Esophagus (tissue), 2 donors: ENCODE measurements at regions not wholly inside any gene's neighbourhood (a gene's known extent, or its start where the extent isn't known, plus 50 kb on each side); places are given as distances from the start of the nearest gene placed in this dataset.

ENCODE experiments used
- H3K27ac ChIP-seq, 2 donors: one replicate each; pipeline ENCODE4 v1.5.1; 2013; ENCODE audit warnings: low read depth in 2 of 2, mild to moderate bottlenecking in 2 of 2, inconsistent platforms in 1 of 2, low read length in 1 of 2, moderate library complexity in 1 of 2
- H3K27me3 ChIP-seq, 2 donors: one replicate each; pipeline ENCODE4 v1.6.1; 2013; ENCODE audit warnings: low read length in 2 of 2, control low read depth in 1 of 2, mild to moderate bottlenecking in 1 of 2; ENCODE audit not compliant: insufficient read depth in 2 of 2, control insufficient read depth in 1 of 2
- H3K36me3 ChIP-seq, 2 donors: one replicate each; pipeline ENCODE4 v1.6.1; 2013; ENCODE audit warnings: low read length in 1 of 2; ENCODE audit not compliant: control insufficient read depth in 2 of 2, insufficient read depth in 2 of 2
- H3K4me1 ChIP-seq, 2 donors: one replicate each; pipeline ENCODE4 v1.6.1; 2013; ENCODE audit warnings: low read length in 1 of 2; ENCODE audit not compliant: control insufficient read depth in 2 of 2, insufficient read depth in 2 of 2
- H3K4me3 ChIP-seq, 2 donors: one replicate each; pipeline ENCODE4 v1.5.1; 2013; ENCODE audit warnings: low read length in 2 of 2, mild to moderate bottlenecking in 2 of 2, low read depth in 1 of 2, moderate library complexity in 1 of 2
- H3K9me3 ChIP-seq, 2 donors: one replicate each; pipeline ENCODE4 v1.6.1; 2013; ENCODE audit warnings: mild to moderate bottlenecking in 2 of 2, low read depth in 1 of 2, low read length in 1 of 2, moderate library complexity in 1 of 2; ENCODE audit not compliant: control insufficient read depth in 2 of 2, insufficient read depth in 1 of 2
- WGBS, 2 donors: extraction: QIAGEN DNeasy Blood & Tissue Kit; methylation state at CpG; one replicate each; pipeline ENCODE4 v1.1.7; 2013; 5-methylcytosine and 5-hydroxymethylcytosine counted together
- donor health status: healthy with polysubstance abuse.
- donor health status: Bipolar disorder and iron deficiency.

DNA sequence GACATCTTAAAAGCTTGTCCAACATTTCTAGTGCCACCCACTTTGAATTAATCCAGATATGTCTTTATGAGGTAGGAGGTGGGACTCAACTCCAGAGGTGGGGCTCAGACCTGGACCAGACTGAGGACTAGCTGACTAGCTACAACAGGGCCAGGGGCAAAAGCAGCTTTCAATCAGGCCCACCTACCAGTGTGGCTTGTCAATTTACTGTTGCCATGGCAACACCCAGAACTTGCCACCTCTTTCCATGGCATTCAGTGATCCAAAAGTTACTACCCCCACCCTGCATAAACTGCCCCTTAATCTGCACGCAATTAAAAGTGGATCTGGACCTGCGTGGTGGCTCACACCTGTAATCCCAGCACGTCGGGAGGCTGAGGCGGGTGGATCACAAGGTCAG, 113.2 kb upstream of the KAZN start:
- Histone ChIP-seq H3K27ac (no peak overlapping the region), H3K36me3 (no peaks in the 10 kb centered on the region), H3K27me3 (no peaks in the 10 kb centered on the region), H3K4me3 (no peak overlapping the region), H3K4me1 (no peaks in the 10 kb centered on the region), H3K9me3 (peaks cover 0 to 2% of the 10 kb centered on the region in 2 donors)
- WGBS, 2 donors = 94 to 97% methylated on average over 5 of the region's 5 CpGs

DNA sequence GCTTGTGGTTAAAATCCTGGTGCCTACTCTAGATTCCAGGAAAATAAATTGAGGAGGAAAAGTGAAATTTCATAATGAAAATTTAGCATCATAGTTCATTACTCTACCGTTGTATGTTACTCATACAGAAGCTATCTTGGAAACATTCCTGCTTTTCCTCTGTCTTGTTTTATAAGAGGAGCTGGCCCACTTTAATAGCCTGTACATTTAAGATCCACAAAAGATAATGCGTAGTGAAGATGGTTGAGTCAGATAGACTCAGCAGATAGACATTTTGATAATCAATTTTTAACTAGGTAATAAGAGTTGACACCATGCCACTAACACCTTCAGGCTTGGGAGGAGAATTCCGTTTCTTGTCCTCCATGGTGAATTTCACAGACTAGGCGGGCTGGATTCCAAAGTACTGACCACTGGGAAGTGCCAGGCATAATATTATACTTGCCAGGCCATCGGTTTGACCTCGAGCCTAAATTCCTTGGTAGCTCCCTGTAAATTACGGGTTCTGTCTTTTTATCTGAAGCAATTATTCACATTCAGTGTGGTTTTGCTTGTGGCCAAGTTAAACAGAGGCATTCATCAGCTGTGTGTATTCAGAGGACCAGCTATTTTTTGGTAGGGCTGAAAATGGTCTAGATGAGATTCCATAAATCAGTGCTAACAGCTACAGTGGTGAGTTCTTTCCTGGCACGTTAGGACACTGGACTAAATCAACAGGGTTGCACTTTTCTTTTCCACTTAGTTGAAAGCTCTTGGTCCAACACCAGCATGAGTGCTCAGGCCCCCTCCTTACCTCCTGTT, 111.9 kb upstream of the KAZN start:
- Histone ChIP-seq H3K9me3 (peaks cover 0 to 2% of the 10 kb centered on the region in 2 donors), H3K27me3 (no peaks in the 10 kb centered on the region), H3K4me1 (no peaks in the 10 kb centered on the region), H3K27ac (no peak overlapping the region), H3K4me3 (no peak overlapping the region), H3K36me3 (no peaks in the 10 kb centered on the region)
- 36 to 45% methylated on average over 8 of the region's 8 CpGs for WGBS, 2 donors

DNA sequence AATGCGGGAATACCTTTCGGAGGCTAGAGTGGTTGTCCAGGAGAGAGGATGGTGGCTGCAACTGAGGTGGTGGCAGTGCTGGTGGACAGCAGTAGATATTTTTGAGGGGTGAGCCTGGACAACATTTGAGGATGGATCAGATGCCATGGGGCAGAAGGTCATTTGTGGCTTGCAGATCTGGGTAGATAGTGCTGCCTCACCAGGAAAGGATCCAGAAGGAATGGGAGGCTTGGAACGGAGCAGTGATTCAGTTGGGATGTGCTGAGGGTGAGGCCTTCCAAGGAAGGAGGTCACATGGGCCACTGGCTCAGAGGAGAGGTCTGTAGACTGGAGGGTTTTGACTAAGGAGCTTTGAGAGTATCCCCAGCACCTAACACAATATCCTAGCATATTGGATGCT, 110.8 kb upstream of the KAZN start:
- Histone ChIP-seq H3K27me3 (no peaks in the 10 kb centered on the region), H3K4me3 (no peak overlapping the region), H3K9me3 (peaks cover 0 to 2% of the 10 kb centered on the region in 2 donors), H3K27ac (no peak overlapping the region), H3K36me3 (no peaks in the 10 kb centered on the region), H3K4me1 (no peaks in the 10 kb centered on the region)
- 68 to 72% methylated on average over 3 of the region's 3 CpGs for WGBS, 2 donors

DNA sequence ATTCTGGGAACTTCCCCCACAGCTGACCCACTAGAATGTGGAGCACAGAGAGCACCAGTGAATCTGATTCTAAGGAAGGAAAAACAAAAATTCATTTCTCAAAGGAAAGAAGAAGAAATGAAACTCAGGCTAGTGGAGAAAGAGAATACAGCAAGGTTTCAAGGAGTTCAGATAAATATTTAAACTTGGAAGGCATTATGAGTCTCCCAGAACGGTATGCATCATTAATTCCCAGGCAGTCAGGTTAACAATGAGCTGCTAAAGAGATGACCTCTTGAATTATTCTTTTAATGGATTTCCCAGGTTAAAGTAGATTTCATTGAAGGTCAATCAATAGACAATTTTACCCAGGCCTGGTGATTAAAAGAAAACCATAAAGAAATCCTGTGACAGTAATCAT, 103.6 kb upstream of the KAZN start:
- H3K27ac ChIP-seq = no peak overlapping the region

DNA sequence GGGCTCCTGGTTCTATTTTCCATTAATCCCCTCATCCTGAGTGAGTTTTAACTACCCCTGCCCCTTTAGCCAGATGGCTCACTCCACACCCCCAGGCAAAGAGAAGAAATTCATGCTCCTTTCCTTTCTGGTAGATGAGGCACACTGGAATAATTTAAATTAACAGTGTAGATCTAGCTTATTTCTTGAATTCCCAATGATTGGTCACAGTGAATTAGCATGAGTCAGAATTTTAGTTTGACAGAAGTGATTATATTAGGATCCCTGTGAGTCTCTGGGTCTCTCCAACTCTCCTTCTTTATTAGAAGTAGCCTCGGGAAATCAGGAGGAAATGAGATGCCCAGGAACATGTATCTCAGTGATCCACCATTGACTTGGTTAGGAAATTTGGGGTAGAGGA, 103.1 kb upstream of the KAZN start:
- no peaks in the 10 kb centered on the region for H3K9me3 ChIP-seq
- H3K4me3 ChIP-seq = no peak overlapping the region
- WGBS, 2 donors = 82 to 91% methylated on average over 1 of the region's 1 CpG
- no peaks in the 10 kb centered on the region for H3K36me3 ChIP-seq
- no peaks in the 10 kb centered on the region for H3K27me3 ChIP-seq
- H3K4me1 ChIP-seq = peaks cover 0 to 2% of the 10 kb centered on the region in 2 donors
- H3K27ac ChIP-seq = no peak overlapping the region

More for the DNA sequence above, 103.6 kb upstream of the KAZN start:
- no peaks in the 10 kb centered on the region for H3K9me3 ChIP-seq
- peaks cover 0 to 2% of the 10 kb centered on the region in 2 donors for H3K4me1 ChIP-seq
- no peaks in the 10 kb centered on the region for H3K36me3 ChIP-seq
- WGBS, 2 donors = 46 to 53% methylated on average over 1 of the region's 1 CpG
- H3K27me3 ChIP-seq = no peaks in the 10 kb centered on the region
- H3K4me3 ChIP-seq = no peak overlapping the region

DNA sequence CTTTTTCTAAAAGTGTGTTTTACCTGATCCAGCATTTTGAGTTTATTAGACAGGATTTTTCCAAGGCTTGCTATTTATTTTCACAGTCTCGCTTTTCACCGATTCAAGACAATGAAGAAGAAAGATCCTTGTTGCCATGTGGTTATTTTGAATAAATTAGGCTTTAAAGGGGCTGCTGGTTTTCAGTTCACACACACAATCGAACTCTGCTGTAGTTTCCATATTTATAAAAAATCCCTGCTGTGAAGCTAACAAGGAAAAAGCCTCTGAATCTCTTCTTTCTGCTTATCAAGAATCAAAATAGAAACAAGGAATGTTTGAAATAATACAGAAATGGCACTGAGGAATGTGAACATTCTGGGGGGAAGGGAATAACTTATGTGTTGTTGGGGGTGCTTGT, 102.5 kb upstream of the KAZN start:
- no peaks in the 10 kb centered on the region for H3K36me3 ChIP-seq
- no peaks in the 10 kb centered on the region for H3K27me3 ChIP-seq
- no peak overlapping the region for H3K4me3 ChIP-seq
- H3K9me3 ChIP-seq = no peaks in the 10 kb centered on the region
- H3K4me1 ChIP-seq = peaks cover 0 to 2% of the 10 kb centered on the region in 2 donors
- 76 to 81% methylated on average over 3 of the region's 3 CpGs for WGBS, 2 donors
- no peak overlapping the region for H3K27ac ChIP-seq

DNA sequence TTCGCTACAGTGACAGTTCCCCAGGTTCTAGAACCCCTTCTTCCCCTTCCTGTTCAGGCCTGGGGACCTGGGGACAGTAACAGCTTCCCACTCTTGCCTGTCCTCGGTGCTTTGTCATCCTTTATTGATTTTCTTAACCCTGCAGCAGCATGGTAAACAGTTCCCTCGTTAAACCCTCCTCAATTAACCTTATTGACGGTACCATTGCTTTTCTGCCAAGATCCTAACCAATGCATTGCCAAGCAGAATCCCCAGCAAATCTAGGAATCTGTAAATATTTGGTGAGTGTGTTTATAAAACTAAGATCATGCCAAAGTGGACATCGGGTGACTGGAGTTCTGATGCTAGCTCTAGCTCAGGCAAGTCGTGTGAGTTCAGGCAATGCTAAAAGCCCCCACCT, 99.6 kb upstream of the KAZN start:
- Histone ChIP-seq H3K27ac (no peak overlapping the region), H3K4me3 (no peak overlapping the region), H3K27me3 (no peaks in the 10 kb centered on the region), H3K36me3 (no peaks in the 10 kb centered on the region), H3K4me1 (peaks cover 0 to 2% of the 10 kb centered on the region in 2 donors), H3K9me3 (no peaks in the 10 kb centered on the region)
- WGBS, 2 donors = 45 to 52% methylated on average over 6 of the region's 6 CpGs

DNA sequence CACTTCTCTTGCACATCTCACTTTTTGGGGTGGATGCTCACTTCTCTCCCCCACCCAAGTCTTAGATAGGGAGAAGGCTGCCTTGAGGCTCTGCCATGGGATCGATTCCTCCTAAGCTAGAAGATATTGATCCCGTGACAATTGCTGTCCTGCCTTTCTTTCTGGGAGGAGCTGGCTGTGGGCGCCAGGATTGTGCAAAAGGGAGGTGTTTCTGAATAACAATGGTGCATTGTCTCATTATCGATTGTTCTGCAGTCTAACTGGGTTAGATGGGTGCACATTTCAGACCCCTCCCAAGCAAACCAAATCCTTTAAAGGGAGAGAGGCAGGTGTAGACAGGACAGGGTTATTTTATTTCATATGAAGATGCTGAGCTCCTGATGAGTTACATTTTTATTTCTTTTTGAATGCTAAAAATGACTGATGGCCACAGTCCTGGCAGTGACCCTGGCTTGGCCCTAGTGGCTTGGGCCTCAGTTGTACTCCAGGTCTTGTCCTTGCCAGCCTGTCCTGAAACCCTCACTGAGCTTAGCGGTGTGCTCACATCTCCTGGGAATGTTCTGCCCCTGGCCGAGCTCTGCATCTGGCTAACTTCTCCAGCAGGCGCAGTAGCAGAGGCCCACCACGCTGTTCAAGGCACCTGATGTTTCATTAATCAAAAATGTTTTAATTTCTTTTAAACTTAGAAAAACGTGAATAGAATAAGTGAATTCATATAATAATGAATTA, 99.0 kb upstream of the KAZN start:
- H3K27me3 ChIP-seq = no peaks in the 10 kb centered on the region
- no peak overlapping the region for H3K4me3 ChIP-seq
- H3K4me1 ChIP-seq = peaks cover 0 to 2% of the 10 kb centered on the region in 2 donors
- H3K9me3 ChIP-seq = no peaks in the 10 kb centered on the region
- H3K27ac ChIP-seq = no peak overlapping the region
- no peaks in the 10 kb centered on the region for H3K36me3 ChIP-seq
- 77 to 82% methylated on average over 9 of the region's 9 CpGs for WGBS, 2 donors

DNA sequence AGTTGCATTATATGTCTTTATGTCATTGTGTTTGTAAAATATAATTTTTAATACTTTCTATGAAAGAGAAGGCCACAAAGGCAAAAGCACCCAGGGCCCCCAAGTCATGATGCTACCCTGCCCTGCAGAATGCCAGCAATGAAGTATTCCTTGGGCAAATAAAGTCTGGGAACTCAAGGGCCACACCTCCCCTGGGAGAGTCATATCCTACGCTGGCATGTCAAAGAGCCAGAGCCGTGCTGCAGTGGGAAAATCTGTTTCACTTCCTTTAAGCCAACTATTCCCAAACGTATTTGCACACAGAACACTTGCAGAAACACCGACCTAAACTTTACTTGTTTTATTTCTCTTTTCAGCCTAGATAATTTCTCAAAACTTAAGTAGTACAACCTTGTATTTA, 98.4 kb upstream of the KAZN start:
- no peak overlapping the region for H3K27ac ChIP-seq

More for the DNA sequence above, 98.4 kb upstream of the KAZN start:
- Histone ChIP-seq H3K9me3 (no peaks in the 10 kb centered on the region), H3K4me3 (no peak overlapping the region), H3K36me3 (no peaks in the 10 kb centered on the region), H3K4me1 (peaks cover 0 to 2% of the 10 kb centered on the region in 2 donors), H3K27me3 (no peaks in the 10 kb centered on the region)
- WGBS, 2 donors = 46 to 48% methylated on average over 4 of the region's 4 CpGs
